Endometrial microvascular endothelial cells (primary cell): ENCODE measurements at regions not wholly inside any gene's neighbourhood (a gene's known extent, or its start where the extent isn't known, plus 50 kb on each side); places are given as distances from the start of the nearest gene placed in this dataset.

Experiments used
- in situ Hi-C: cut with HindIII; loops from 2 replicates; pipeline ENCODE4 v1.10.0; 2017; ENCODE audit warnings: low sequenced_read_pairs, low pct_unique_long_range_greater_than_20kb; ENCODE audit errors: inconsistent ontology term

DNA sequence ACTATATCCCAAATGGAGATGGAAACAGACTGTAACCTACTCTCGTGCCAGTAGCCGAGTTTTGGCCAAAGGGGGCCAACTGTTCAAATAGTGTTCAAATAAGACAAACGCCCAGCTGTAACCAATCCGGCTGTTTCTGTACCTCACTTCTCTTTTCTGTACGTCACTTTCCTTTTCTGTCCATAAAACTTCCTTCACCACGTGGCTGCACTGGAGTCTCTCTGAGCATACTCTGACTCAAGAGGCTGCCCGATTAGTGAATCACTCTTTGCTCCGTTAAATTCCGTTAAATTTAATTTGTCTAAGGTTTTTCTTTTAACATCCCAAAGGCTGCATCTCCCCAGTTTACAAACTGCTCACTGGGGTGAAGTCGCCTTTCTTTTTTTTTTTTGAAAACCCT is 219.2 kb upstream of the P2RY1 start:
- in situ Hi-C loops: no loop called here

GRCh38 chr3:152617609-152618008 is 217.3 kb upstream of the P2RY1 start:
- in situ Hi-C loops: no loop called here

GRCh38 chr3:152618529-152618928 is 216.4 kb upstream of the P2RY1 start:
- in situ Hi-C loops: no loop called here

DNA sequence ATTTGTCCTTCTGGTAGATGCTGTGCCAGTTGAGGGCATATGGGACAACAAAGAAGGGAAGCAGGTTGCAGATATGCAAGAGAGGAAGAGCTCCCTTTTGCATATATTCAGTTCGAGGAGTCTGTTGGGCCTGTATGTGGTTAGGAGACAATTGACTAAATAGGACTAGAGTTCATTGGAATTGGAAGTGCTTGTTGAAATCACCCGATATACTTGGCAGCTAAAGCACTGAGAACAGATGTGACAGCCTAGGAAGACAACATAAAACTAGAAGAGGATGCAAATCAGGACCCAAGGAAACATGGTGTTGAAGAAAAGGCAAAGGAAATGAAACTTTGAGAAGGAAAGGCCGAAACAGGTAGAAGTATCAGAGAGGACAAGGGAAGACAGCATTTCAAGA is 215.2 kb upstream of the P2RY1 start:
- in situ Hi-C loops: no loop called here

- in situ Hi-C loops: no loop called here
These were observed 214.5 kb upstream of the P2RY1 start for GRCh38 chr3:152620395-152620794.

DNA sequence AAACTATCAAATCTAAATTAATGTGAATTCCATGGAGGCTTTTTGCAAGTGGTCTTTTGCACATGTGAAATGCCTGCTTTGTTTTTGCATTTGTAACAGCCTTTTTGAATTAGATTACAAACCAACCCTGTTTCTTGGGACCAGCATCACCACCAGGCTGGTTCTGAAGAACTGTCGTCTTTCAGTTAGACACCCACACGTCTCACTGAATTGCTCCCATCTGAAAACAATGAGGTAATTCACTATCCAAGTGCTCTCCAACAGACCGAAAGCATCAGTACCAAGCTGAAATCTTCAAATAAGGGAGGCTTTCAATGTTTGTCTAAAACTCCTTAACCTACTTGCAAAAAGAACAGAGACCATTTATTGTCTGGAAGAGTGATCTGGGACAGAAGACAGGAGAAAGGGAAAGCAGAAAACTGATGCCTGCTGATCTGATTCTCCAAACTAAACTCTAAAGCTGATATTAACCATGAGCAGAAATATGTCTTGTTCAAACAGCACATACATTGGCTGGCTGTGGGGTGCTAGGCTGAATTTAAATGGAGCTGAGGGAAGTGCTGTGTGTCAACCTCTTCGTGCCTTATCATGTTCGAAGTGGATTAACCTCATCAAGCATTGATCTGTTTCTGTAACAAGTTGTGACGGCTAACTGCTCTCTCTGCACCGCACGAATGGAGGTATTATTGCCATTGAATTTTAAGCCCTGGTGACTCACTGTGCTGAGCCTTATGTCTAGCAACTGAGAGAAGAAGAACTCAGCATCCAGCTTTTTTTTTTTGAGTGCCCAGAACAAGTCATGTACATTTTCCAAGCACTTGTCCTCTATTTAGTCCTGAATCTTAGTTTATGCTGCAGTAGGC is 213.7 kb upstream of the P2RY1 start:
- in situ Hi-C loops: no loop called here

- in situ Hi-C loops: no loop called here
These were observed 212.7 kb upstream of the P2RY1 start for GRCh38 chr3:152621967-152622810.

GRCh38 chr3:152622811-152623167 is 212.1 kb upstream of the P2RY1 start:
- in situ Hi-C loops: no loop called here

DNA sequence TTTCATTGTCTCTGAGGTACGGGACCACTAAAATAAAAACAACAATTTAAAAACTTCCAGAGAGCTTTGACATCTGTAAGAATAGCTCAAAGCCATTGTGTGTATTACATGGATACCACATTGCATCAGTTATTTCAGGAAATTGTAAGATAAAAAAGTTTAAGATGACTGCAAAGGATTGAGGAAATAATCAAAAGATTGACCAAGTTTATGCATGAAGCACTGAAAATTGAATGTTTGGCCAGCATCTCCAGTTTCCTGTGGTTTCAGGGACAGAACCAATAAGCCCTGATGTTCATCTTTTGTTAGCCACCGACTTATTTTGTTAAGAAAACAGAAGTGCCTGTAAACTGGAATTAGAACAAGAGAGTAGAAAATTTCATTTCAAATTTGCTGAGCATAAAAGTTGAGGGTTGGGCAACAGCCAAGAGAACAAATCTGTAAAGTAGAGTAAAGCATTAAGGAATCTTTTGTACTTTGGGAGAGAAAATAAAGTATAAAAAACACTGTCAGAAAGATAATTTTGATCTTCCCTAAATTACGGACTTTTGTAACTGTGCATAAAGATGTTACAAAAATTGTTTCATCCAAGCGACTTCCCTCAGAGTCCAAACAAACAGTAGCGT is 211.5 kb upstream of the P2RY1 start:
- in situ Hi-C loops: no loop called here

GRCh38 chr3:152626226-152626625 is 208.7 kb upstream of the P2RY1 start:
- in situ Hi-C loops: loop anchor here (25.0 kb wide), 1 partner anchor 89 kb away; no protein-coding TSS in a partner anchor

DNA sequence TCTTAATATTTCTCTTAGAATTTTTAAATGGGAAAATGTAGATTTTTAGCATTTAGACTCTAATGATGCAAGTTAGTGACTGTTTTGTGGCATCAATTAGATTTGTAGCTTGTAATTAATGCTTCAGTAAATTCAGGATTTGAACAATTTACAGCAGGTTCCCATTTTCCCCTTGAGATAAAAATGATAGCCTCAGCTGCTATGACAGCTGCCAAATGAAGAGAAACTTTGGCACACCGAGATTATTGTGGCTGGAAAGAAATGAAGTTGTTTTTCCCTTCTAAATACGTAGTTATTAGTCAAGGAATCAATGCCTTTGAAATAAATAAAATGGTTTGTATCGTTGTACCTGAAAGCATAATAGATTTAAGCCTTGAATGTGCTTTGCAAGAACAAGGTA is 206.4 kb upstream of the P2RY1 start:
- in situ Hi-C loops: loop anchor here (25.0 kb wide), 1 partner anchor 91 kb away; no protein-coding TSS in a partner anchor

DNA sequence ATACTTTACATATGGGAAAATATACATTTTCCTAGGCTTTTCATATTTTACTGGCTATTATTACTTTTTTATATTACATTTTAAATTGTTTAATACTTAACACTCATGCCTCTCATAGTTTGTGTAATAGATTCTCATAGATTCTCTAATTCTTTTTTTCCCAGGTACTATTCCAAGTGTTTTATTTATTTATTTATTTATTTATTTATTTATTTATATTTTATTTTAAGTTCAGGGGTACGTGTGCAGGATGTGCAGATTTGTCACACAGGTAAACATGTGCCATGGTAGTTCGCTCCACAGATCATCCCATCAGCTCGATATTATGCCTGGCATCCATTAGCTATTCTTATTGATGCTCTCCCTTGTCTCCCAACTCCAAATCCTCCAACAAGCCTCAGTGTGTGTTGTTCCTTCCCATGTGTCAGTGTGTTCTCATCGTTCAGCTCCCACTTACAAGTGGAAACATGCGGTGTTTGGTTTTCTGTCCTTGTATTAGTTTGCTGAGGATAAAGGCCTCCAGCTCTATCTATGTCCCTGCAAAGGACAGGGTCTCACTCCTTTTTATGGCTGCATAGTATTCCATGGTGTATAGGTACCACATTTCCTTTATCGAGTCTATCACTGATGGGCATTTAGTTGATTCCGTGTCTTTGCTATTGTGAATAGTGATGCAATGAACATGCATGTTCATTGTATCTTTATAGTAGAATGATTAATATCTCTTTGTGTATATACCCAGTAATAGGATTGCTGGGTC is 205.4 kb upstream of the P2RY1 start:
- in situ Hi-C loops: loop anchor here (25.0 kb wide), 1 partner anchor 92 kb away; no protein-coding TSS in a partner anchor

- in situ Hi-C loops: loop anchor here (25.0 kb wide), 1 partner anchor 98 kb away; no protein-coding TSS in a partner anchor
These were observed 199.5 kb upstream of the P2RY1 start for GRCh38 chr3:152635389-152635788.

DNA sequence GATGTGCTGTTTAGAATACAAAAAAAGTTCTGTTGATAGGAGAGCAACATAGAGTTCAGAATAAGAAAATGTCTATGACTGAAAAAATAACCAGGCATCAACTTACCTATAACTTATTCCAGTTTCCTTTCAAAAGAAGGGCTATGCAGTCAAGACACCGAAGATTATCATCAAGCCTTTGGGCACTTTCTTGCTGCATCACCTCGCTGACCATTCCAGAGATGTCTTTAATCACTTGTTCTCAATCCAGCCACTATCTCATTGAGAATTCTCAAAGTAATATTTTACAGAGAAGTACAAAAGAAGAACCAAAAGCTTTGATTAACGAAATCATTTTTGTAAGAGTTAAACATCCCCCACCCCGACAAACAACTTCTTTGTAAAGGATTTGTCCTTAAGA is 198.3 kb upstream of the P2RY1 start:
- in situ Hi-C loops: loop anchor here (25.0 kb wide), 1 partner anchor 99 kb away; no protein-coding TSS in a partner anchor

DNA sequence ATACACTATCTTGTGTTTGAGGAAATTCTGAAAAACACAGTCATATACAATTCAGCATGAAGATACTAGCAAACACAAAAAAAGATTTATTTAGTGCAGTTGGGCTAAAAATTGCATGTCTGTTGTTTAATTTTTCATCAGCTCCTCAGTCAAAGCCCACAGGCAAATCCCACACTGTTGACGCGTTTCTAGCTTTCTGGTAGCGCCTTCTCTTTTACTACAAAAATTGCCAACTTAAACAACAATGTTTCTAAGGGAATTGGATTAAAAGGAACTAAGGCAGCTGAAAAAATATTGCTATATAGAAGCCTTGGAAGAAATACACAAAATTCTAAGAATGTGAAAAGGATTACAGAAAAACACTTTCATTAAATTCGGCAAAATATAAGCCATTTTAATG is 196.7 kb upstream of the P2RY1 start:
- in situ Hi-C loops: loop anchor here (25.0 kb wide), 1 partner anchor 101 kb away; no protein-coding TSS in a partner anchor

DNA sequence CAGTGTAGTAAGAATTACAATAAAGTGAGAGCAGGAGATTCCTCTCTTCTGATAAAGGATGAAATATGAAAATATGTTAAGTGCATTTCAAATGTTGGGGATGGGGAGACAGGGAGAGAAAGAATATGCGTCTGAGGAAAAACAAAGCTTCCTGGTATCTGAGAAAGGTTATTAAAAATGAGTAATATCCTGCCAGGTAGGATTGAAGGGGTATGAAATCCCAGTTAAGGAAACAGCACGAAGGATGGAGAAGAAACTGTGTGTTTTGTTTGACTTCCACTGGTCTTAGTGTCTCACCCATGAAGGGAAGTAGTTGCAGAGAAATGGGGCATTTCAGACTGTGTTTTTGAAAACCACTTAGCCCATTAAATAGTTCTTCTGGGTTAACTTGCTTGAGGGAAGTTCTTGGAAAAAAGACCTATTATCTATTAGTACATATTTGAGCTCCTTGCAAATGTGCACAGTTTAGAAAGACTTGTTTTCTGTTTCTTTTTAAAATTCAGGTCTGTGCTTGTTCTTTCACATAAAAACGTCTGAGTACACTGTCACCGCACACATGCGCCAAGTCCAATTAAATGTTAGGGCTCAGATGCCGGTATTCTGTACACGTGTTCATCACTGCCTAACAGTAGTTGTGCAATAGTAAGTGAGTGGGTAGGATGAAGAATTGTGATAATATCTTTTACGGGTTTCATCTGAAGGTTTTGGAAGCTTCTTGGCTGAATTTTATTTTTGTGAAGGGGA is 196.1 kb upstream of the P2RY1 start:
- in situ Hi-C loops: loop anchor here (25.0 kb wide), 1 partner anchor 102 kb away; no protein-coding TSS in a partner anchor

GRCh38 chr3:152641198-152641597 is 193.7 kb upstream of the P2RY1 start:
- in situ Hi-C loops: loop anchor here (25.0 kb wide), 1 partner anchor 104 kb away; no protein-coding TSS in a partner anchor

DNA sequence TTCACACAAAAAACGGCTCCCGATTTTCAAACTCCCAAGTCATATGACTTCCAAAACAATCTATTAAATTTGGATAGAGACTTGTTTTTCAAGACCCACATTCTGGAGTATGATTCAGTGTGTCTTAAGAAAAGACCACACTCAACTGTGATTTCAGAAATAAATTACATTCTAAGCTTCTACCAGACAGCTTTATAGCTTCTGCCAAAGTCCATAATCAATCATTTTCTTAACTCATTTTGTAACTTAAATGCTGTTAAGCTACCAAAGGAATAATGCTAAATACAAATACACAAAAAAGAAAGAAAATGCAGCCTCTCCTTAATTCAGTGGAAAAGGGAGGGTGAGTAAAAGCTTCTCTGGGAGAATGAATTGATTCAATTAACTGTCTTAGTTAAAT is 192.3 kb upstream of the P2RY1 start:
- in situ Hi-C loops: loop anchor here (25.0 kb wide), 1 partner anchor 105 kb away; no protein-coding TSS in a partner anchor
